NB4 (cell line): ENCODE measurements at regions not wholly inside any gene's neighbourhood (a gene's known extent, or its start where the extent isn't known, plus 50 kb on each side); places are given as distances from the start of the nearest gene placed in this dataset.

Experiments
- DNase-seq: peaks from one replicate; pipeline ENCODE4 v3.0.0; 2010; ENCODE audit warnings: low read depth
- H3K4me3 ChIP-seq: one replicate; pipeline ENCODE4 v1.5.1; 2011; ENCODE audit warnings: mild to moderate bottlenecking, low read depth, low read length, moderate library complexity
- CTCF ChIP-seq: IDR thresholded peaks from one replicate; pipeline ENCODE4 v1.5.1; 2012; ENCODE audit warnings: low read depth, low read length
- MAX ChIP-seq: IDR thresholded peaks from 2 replicates; pipeline ENCODE4 v1.6.1; 2011; ENCODE audit warnings: low read depth, low read length
- MYC ChIP-seq: IDR thresholded peaks from 2 replicates; pipeline ENCODE4 v1.6.1; 2011; ENCODE audit warnings: low read depth, low read length
- POLR2A ChIP-seq: IDR thresholded peaks from 2 replicates; pipeline ENCODE4 v1.6.1; 2011; ENCODE audit warnings: mild to moderate bottlenecking; ENCODE audit not compliant: insufficient read length; ENCODE audit errors: extremely low read depth

GRCh38 chr7:94179466-94179865 lies 175.3 kb upstream of the BET1 start:
- no peak for DNase-seq
- no peak overlapping the region for H3K4me3 ChIP-seq
- TF ChIP-seq MAX (no peak), MYC (no peak), POLR2A (no peak)

GRCh38 chr7:94182066-94182465 lies 177.9 kb upstream of the BET1 start:
- H3K4me3 ChIP-seq: no peak overlapping the region
- TF ChIP-seq MAX (no peak), POLR2A (no peak), CTCF (no peak), MYC (no peak)
- DNase-seq: no peak

- DNase-seq: no peak
- TF ChIP-seq MAX (no peak), POLR2A (no peak), MYC (no peak), CTCF (no peak)
- H3K4me3 ChIP-seq: no peak overlapping the region
Measured at GRCh38 chr7:94182721-94183120, 178.6 kb upstream of the BET1 start.

GRCh38 chr7:94183289-94183749 lies 179.2 kb upstream of the BET1 start:
- H3K4me3 ChIP-seq: no peak overlapping the region
- TF ChIP-seq MAX: no peak
- no peak for TF ChIP-seq MYC
- TF ChIP-seq CTCF: no peak
- TF ChIP-seq POLR2A: no peak
- DNase-seq: no peak

GRCh38 chr7:94183891-94184290 lies 179.7 kb upstream of the BET1 start:
- no peak overlapping the region for H3K4me3 ChIP-seq
- no peak for DNase-seq
- TF ChIP-seq POLR2A (no peak), MAX (no peak), CTCF (no peak), MYC (no peak)

GRCh38 chr7:94188350-94188749 lies 184.2 kb upstream of the BET1 start:
- DNase-seq: no peak
- H3K4me3 ChIP-seq: no peak overlapping the region
- no peak for TF ChIP-seq POLR2A
- no peak for TF ChIP-seq MYC
- TF ChIP-seq CTCF: no peak
- TF ChIP-seq MAX: no peak
